D721Med (cell line): ENCODE measurements at regions not wholly inside any gene's neighbourhood (a gene's known extent, or its start where the extent isn't known, plus 50 kb on each side); places are given as distances from the start of the nearest gene placed in this dataset.

Experiments used
- DNase-seq: peaks from one replicate; pipeline ENCODE4 v3.0.0; 2011; ENCODE audit warnings: low spot score; ENCODE audit not compliant: insufficient read length
- FAIRE-seq: peaks from 2 replicates; lab custom pipeline; 2011; peaks lifted over from hg19 to GRCh38; lab: Jason Lieb, UNC
- TF ChIP-seq, protein P1 (sequence below): IDR thresholded peaks from 2 replicates; pipeline ENCODE4 v1.5.1; 2012; ENCODE audit warnings: mild to moderate bottlenecking, control low read depth; ENCODE audit not compliant: insufficient read depth; ENCODE audit errors: missing control alignments

DNA sequence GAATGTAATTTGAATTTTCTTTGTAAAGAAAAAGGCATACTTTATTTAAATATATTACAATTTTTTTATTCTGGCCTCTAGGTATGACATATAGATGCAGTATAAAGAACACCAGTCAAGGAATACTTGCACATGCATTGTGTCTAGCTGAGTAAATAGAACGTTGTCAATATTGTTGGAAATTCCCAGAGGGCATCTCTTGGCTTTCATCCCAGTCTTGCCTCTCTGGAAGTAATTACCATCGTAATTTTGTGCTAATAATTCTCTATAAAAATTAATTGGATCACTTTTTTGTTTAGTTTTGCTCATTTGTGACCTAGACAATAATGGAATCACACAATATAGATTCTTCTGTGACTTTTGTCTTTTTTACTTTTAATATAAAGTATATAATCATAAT is 1052.3 kb upstream of the CELF2 start:
- TF ChIP-seq, protein P1, sequence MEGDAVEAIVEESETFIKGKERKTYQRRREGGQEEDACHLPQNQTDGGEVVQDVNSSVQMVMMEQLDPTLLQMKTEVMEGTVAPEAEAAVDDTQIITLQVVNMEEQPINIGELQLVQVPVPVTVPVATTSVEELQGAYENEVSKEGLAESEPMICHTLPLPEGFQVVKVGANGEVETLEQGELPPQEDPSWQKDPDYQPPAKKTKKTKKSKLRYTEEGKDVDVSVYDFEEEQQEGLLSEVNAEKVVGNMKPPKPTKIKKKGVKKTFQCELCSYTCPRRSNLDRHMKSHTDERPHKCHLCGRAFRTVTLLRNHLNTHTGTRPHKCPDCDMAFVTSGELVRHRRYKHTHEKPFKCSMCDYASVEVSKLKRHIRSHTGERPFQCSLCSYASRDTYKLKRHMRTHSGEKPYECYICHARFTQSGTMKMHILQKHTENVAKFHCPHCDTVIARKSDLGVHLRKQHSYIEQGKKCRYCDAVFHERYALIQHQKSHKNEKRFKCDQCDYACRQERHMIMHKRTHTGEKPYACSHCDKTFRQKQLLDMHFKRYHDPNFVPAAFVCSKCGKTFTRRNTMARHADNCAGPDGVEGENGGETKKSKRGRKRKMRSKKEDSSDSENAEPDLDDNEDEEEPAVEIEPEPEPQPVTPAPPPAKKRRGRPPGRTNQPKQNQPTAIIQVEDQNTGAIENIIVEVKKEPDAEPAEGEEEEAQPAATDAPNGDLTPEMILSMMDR = no peak
- no peak for FAIRE-seq

DNA sequence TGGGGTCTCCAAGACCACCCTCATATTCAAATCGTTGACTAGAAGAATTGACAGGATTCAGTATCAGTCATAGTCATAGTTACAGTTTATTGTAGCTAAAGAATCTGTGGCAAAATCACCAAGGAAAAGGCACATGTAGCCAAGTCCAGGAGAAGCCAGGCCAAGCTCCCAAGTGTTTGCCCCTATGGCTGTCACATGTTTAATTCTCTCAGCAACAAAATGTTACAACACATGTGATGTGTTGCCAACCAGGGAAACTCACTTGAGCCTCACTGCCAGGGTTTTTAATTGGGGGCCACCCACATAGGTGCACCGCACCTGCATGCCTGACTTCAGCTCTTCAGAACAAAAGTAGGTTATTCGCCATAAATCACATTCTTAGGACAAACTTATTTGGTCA is 1030.9 kb upstream of the CELF2 start:
- FAIRE-seq = no peak
- TF ChIP-seq, protein P1 = no peak

More for the DNA sequence above, 1052.3 kb upstream of the CELF2 start:
- no peak for DNase-seq

DNA sequence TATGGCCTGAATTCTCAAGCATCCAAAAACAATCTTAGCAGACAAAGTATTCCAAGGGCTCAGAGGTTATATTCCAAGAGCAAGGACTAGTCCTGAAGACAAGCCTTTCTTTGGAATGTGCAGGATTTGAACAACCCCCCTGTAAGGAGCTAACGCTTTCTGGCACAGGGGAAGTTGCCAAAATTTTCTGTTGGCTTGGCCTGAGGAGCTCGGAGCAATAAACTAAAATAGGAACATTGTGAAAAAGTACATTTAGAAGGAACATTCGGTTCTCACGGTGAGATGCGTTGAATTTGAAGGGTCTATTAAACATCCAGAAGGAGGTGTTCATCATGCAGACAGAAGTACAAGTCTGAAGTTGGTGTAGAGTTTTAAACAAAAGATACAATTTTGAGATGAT is 1030.5 kb upstream of the CELF2 start:
- FAIRE-seq (no peak), DNase-seq (no peak)
- TF ChIP-seq, protein P1 = no peak

More for the DNA sequence above, 1030.9 kb upstream of the CELF2 start:
- DNase-seq = no peak

DNA sequence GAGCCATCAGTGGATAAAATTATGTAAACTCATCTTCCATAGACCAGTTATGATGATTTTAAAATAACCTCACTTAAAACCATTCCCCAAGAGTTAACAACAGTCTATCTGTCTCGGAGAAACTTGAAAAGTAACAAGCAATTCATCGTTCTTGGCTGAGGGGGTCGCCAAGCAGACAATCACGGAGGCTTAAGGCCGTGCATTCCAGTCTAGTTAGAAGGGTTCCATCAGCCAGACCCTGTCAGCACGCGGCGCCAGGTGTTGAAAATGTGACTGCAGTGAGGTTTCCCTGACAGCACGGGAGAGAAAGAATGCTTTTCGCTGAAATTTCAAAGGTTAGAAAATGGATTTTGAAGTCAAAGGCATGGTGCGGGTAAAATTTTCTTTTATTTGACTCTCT is 1025.0 kb upstream of the CELF2 start:
- TF ChIP-seq, protein P1 = no peak
- FAIRE-seq (no peak), DNase-seq (no peak)

DNA sequence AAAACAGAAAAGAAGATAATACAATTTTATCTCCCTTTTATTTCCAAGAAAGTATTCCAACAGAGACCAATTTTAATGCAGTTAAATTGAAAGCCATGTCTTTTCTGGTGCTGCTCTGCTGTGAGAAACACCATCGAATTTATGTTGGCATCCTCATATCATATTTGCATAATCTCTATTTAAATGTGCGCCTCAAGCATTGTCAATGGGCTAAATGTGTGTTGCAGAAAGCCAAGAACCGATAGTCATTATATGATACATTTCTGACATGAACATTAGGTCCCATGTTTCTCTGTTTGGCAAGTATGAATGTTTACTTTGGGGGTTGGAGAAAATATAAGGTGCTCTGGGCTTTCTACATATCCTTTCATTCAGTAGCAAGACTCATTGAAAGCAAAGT is 1023.5 kb upstream of the CELF2 start:
- TF ChIP-seq, protein P1 = no peak
- DNase-seq (no peak), FAIRE-seq (no peak)

DNA sequence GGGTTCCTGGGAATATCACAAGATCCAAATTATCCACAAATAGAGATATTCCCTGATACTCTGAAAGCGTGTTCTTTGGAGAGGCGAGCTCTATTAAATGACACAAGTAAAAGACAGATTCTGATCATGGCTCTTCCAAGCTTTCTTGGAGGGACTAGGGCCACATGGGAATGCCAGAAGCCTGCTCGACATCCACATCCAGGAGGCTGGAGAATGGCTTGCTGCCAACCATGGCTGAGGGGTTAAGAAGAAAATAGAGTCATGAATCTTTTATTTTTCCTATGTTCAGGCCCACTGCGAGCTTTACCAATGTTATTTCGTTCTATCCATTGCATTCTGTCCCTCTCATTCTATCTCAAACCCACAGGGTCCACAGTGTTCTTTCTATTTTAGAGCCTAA is 1018.0 kb upstream of the CELF2 start:
- FAIRE-seq (no peak), DNase-seq (no peak)
- TF ChIP-seq, protein P1 = no peak

DNA sequence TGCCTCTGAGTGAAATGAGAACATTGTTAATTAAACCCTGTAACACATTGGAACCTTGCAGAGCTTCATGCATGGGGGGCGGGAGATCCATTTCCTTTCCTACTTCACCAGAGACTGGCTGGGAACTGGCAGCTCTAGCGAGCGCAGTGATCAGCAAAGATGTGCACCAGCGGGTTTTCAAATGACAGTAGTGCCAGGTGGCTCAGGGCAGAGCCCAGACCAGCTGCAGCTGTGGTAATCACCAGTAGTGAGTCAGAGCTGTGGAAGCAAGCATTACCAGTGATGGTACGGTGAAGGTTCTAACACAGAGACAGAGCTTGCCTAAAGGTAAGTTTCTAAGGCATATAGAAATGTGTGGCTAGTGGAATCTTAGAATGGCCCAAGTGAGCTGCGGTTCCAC is 1009.7 kb upstream of the CELF2 start:
- FAIRE-seq (no peak), DNase-seq (no peak)
- TF ChIP-seq, protein P1 = no peak
